Neural cell (in vitro differentiated cells): ENCODE measurements at regions not wholly inside any gene's neighbourhood (a gene's known extent, or its start where the extent isn't known, plus 50 kb on each side); places are given as distances from the start of the nearest gene placed in this dataset.

Source experiments
- H2AFZ ChIP-seq: fragments of 200-600, 300-800 bp; sonication (generic), shearing (Covaris generic); 2 replicates; pipeline ENCODE4 v1.6.0; 2014; ENCODE audit warnings: low read depth, mild to moderate bottlenecking, antibody characterized with exemption, low read length, moderate library complexity
- H3F3A ChIP-seq: fragments of 200-600 bp; shearing (Covaris generic); 2 replicates; pipeline ENCODE4 v1.6.1; 2016; ENCODE audit warnings: mild to moderate bottlenecking, moderate library complexity, mixed read lengths, antibody characterized with exemption, low read length; ENCODE audit not compliant: insufficient read depth, poor library complexity, severe bottlenecking
- H3K27ac ChIP-seq: fragments of 200-600, 300-800 bp; sonication (generic), shearing (Covaris generic); 2 replicates; pipeline ENCODE4 v1.5.1; 2014; ENCODE audit warnings: mild to moderate bottlenecking, low read length, moderate library complexity
- H3K27me3 ChIP-seq: fragments of 300-800, 200-600 bp; sonication (generic), shearing (Covaris generic); 2 replicates; pipeline ENCODE4 v1.6.0; 2014; ENCODE audit warnings: mild to moderate bottlenecking, low read depth, low read length, moderate library complexity; ENCODE audit not compliant: insufficient read depth
- H3K36me3 ChIP-seq: fragments of 300-800, 200-600 bp; sonication (generic), shearing (Covaris generic); 2 replicates; pipeline ENCODE4 v1.5.1; 2014; ENCODE audit warnings: mild to moderate bottlenecking, antibody characterized with exemption, low read length, moderate library complexity; ENCODE audit not compliant: insufficient read depth
- H3K4me2 ChIP-seq: fragments of 300-800, 200-600 bp; sonication (generic), shearing (Covaris generic); 2 replicates; pipeline ENCODE4 v1.6.0; 2014; ENCODE audit warnings: mild to moderate bottlenecking, low read length
- H3K4me3 ChIP-seq: fragments of 300-800, 200-600 bp; sonication (generic), shearing (Covaris generic); 2 replicates; pipeline ENCODE4 v1.5.1; 2014; ENCODE audit warnings: mild to moderate bottlenecking, low read length, moderate library complexity
- H3K79me2 ChIP-seq: fragments of 200-600 bp; shearing (Covaris generic); replicated peaks from 2 replicates; pipeline ENCODE4 v1.6.0; 2014; ENCODE audit warnings: mild to moderate bottlenecking, low read length, moderate library complexity; ENCODE audit not compliant: insufficient read depth
- H3K9ac ChIP-seq: fragments of 300-800, 200-600 bp; sonication (generic), shearing (Covaris generic); 2 replicates; pipeline ENCODE4 v1.6.1; 2016; ENCODE audit warnings: mild to moderate bottlenecking, low read length, mixed read lengths
- H3K9me2 ChIP-seq: fragments of 200-600 bp; shearing (Covaris generic); 2 replicates; pipeline ENCODE4 v1.6.1; 2016; ENCODE audit warnings: mild to moderate bottlenecking, low read length, mixed read lengths; ENCODE audit not compliant: insufficient read depth
- H3K9me3 ChIP-seq: fragments of 200-600, 300-800 bp; sonication (generic), shearing (Covaris generic); 2 replicates; pipeline ENCODE4 v1.6.1; 2016; ENCODE audit warnings: mild to moderate bottlenecking, mixed run types, low read length, moderate library complexity, mixed read lengths
- H4K20me1 ChIP-seq: fragments of 200-600 bp; shearing (Covaris generic); 2 replicates; pipeline ENCODE4 v1.6.1; 2016; ENCODE audit warnings: mild to moderate bottlenecking, mixed run types; ENCODE audit not compliant: insufficient read depth
- CTCF ChIP-seq: fragments of 450-650 bp; IDR thresholded peaks from 2 replicates; pipeline ENCODE4 v1.5.1; 2014; ENCODE audit warnings: antibody characterized with exemption, mild to moderate bottlenecking, moderate library complexity; ENCODE audit not compliant: poor library complexity, severe bottlenecking
- EP300 ChIP-seq: fragments of 450-650 bp; conservative IDR thresholded peaks from 2 replicates; pipeline ENCODE4 v1.6.1; 2014; ENCODE audit warnings: antibody characterized with exemption, mild to moderate bottlenecking, moderate library complexity; ENCODE audit not compliant: poor library complexity, severe bottlenecking
- EZH2 ChIP-seq: fragments of 200-600, 300-800 bp; shearing (Covaris generic), sonication (generic); IDR thresholded peaks from 2 replicates; pipeline ENCODE4 v1.6.1; 2014; ENCODE audit warnings: antibody characterized with exemption, low read length, borderline replicate concordance, mild to moderate bottlenecking; ENCODE audit not compliant: insufficient read depth, poor library complexity, severe bottlenecking
- MXI1 ChIP-seq: fragments of 450-650 bp; conservative IDR thresholded peaks from 2 replicates; pipeline ENCODE4 v1.6.1; 2014; ENCODE audit warnings: antibody characterized with exemption, mild to moderate bottlenecking; ENCODE audit not compliant: poor library complexity, severe bottlenecking
- POLR2AphosphoS5 ChIP-seq: IDR thresholded peaks from 2 replicates; pipeline ENCODE4 v1.6.1; 2012
- RAD21 ChIP-seq: fragments of 450-650 bp; conservative IDR thresholded peaks from 2 replicates; pipeline ENCODE4 v1.6.1; 2014; ENCODE audit warnings: antibody characterized with exemption, mild to moderate bottlenecking, moderate library complexity
- SMC3 ChIP-seq: fragments of 450-650 bp; conservative IDR thresholded peaks from 2 replicates; pipeline ENCODE4 v1.6.1; 2014; ENCODE audit warnings: antibody characterized with exemption, mild to moderate bottlenecking, moderate library complexity; ENCODE audit not compliant: poor library complexity
- TAF1 ChIP-seq: IDR thresholded peaks from 2 replicates; pipeline ENCODE4 v1.6.1; 2012; ENCODE audit warnings: low read depth
- TF ChIP-seq, protein P1 (sequence below): IDR thresholded peaks from 2 replicates; pipeline ENCODE4 v1.6.1; 2012; ENCODE audit warnings: borderline replicate concordance

GRCh38 chr13:106286811-106287210, 248.7 kb downstream of the EFNB2 start (continued):
- TF ChIP-seq, protein P1, sequence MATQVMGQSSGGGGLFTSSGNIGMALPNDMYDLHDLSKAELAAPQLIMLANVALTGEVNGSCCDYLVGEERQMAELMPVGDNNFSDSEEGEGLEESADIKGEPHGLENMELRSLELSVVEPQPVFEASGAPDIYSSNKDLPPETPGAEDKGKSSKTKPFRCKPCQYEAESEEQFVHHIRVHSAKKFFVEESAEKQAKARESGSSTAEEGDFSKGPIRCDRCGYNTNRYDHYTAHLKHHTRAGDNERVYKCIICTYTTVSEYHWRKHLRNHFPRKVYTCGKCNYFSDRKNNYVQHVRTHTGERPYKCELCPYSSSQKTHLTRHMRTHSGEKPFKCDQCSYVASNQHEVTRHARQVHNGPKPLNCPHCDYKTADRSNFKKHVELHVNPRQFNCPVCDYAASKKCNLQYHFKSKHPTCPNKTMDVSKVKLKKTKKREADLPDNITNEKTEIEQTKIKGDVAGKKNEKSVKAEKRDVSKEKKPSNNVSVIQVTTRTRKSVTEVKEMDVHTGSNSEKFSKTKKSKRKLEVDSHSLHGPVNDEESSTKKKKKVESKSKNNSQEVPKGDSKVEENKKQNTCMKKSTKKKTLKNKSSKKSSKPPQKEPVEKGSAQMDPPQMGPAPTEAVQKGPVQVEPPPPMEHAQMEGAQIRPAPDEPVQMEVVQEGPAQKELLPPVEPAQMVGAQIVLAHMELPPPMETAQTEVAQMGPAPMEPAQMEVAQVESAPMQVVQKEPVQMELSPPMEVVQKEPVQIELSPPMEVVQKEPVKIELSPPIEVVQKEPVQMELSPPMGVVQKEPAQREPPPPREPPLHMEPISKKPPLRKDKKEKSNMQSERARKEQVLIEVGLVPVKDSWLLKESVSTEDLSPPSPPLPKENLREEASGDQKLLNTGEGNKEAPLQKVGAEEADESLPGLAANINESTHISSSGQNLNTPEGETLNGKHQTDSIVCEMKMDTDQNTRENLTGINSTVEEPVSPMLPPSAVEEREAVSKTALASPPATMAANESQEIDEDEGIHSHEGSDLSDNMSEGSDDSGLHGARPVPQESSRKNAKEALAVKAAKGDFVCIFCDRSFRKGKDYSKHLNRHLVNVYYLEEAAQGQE = no peak
- TF ChIP-seq TAF1 = no peak

DNA sequence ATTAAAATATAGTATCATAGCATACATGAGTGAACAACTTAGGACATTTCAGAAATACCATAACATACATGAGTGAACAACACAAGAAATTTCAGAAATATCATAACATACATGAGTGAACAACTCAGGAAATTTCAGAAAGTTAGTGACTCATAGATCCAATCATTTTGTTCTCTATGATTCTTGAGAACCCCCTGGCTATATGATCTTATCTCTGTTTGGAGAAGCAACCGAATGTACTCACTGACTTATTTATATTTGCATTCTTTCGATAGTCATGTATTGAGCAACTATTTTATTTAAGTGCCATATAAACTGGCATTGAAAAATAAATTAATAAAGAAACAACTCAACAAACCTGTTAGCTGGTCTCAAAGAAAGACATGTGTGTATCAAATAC, 251.1 kb downstream of the EFNB2 start:
- H3K9ac ChIP-seq = no peak overlapping the region
- no peak overlapping the region for H2AFZ ChIP-seq
- H3K36me3 ChIP-seq = no peaks in the 10 kb centered on the region
- no peaks in the 10 kb centered on the region for H3K9me2 ChIP-seq
- H3K4me3 ChIP-seq = no peak overlapping the region
- TF ChIP-seq, protein P1 = no peak
- TF ChIP-seq CTCF (no peak), EP300 (no peak), MXI1 (no peak), POLR2AphosphoS5 (no peak), EZH2 (no peak), RAD21 (no peak), TAF1 (no peak), SMC3 (no peak)
- no peaks in the 10 kb centered on the region for H3K9me3 ChIP-seq
- H3F3A ChIP-seq = no peaks in the 10 kb centered on the region
- no peak overlapping the region for H3K4me2 ChIP-seq
- H4K20me1 ChIP-seq = no peaks in the 10 kb centered on the region
- H3K27ac ChIP-seq = no peak overlapping the region
- H3K27me3 ChIP-seq = no peaks in the 10 kb centered on the region
- no peaks in the 10 kb centered on the region for H3K79me2 ChIP-seq
